ENCODE measurements at regions not wholly inside any gene's neighbourhood (a gene's known extent, or its start where the extent isn't known, plus 50 kb on each side); places are given as distances from the start of the nearest gene placed in this dataset.

DNA sequence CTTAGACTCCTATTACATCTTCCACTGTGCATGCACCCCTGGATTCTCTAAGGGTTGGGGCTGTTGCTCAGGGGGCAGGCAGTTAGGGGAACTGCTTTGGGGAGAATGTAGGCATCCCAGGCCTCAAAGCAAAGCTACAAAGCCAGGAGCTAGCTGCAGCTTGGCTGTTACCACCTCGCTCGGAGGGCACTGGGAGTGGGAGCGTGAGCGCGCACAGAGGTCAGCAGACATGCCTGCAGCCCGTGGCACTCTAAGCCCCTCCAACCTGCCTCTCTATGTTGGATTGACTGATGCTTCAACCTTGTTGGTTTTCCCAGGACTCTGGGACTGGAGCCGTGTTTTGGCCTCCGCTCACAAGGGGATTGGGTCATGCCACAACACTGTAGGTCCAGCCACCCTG, 69.8 kb downstream of the CPN2 start:
- H3K36me3 ChIP-seq (replicated peaks in 1 of 2; ENCODE audit: control insufficient read depth in 1 of 2, insufficient read depth in 2 of 2, low read length in 2 of 2): no peaks in the 10 kb centered on the region
- Mint-ChIP-seq H3K36me3 (no peaks in the 10 kb centered on the region), H3K9me3 (peaks cover 0 to 1% (median 0%) of the 10 kb centered on the region in 7 donors), H3K4me1 (no peaks in the 10 kb centered on the region), H3K4me3 (no peak overlapping the region), H3K27ac (no peak overlapping the region), H3K27me3 (ENCODE audit: low read depth in 3 of 3) (peaks cover 1 to 11% (median 6%) of the 10 kb centered on the region in 3 donors)
- H3K27ac ChIP-seq (ENCODE audit: low read depth in 1 of 2, low read length in 2 of 2): no peak overlapping the region
- no peak for DNase-seq
- no peaks in the 10 kb centered on the region for H3K27me3 ChIP-seq (ENCODE audit: control insufficient read depth in 2 of 2, insufficient read depth in 2 of 2, low read length in 2 of 2)
- H3K4me3 ChIP-seq (replicated peaks in 1 of 3; ENCODE audit: low read depth in 2 of 3, low read length in 3 of 3): no peak overlapping the region
- no CpG with 5 or more reads among the region's 8 CpGs for WGBS (ENCODE audit: insufficient coverage)
- TF ChIP-seq, protein P1, sequence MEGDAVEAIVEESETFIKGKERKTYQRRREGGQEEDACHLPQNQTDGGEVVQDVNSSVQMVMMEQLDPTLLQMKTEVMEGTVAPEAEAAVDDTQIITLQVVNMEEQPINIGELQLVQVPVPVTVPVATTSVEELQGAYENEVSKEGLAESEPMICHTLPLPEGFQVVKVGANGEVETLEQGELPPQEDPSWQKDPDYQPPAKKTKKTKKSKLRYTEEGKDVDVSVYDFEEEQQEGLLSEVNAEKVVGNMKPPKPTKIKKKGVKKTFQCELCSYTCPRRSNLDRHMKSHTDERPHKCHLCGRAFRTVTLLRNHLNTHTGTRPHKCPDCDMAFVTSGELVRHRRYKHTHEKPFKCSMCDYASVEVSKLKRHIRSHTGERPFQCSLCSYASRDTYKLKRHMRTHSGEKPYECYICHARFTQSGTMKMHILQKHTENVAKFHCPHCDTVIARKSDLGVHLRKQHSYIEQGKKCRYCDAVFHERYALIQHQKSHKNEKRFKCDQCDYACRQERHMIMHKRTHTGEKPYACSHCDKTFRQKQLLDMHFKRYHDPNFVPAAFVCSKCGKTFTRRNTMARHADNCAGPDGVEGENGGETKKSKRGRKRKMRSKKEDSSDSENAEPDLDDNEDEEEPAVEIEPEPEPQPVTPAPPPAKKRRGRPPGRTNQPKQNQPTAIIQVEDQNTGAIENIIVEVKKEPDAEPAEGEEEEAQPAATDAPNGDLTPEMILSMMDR (IDR thresholded peaks at IDR 0.05): no peak
- H3K9ac ChIP-seq (ENCODE audit: insufficient read depth, low read length, poor library complexity, severe bottlenecking): no peak overlapping the region
- H3K4me1 ChIP-seq (ENCODE audit: control insufficient read depth in 1 of 2, insufficient read depth in 2 of 2, low read length in 2 of 2): no peaks in the 10 kb centered on the region
- H2AFZ ChIP-seq (ENCODE audit: insufficient read depth, low read depth, low read length, poor library complexity, severe bottlenecking): no peak overlapping the region
- no peak overlapping the region for H3K4me2 ChIP-seq (replicated peaks; ENCODE audit: extremely low read depth, low read length, poor library complexity, severe bottlenecking)
- no peaks in the 10 kb centered on the region for H4K20me1 ChIP-seq (ENCODE audit: insufficient read depth, low read length)
- intact Hi-C loops (cut with micrococcal nuclease): no loop called here
- H3K9me3 ChIP-seq (replicated peaks in 1 of 2; ENCODE audit: control insufficient read depth in 1 of 2, insufficient read depth in 1 of 2, low read length in 2 of 2): no peaks in the 10 kb centered on the region
- H3K79me2 ChIP-seq (ENCODE audit: insufficient read depth, low read length): no peaks in the 10 kb centered on the region

DNA sequence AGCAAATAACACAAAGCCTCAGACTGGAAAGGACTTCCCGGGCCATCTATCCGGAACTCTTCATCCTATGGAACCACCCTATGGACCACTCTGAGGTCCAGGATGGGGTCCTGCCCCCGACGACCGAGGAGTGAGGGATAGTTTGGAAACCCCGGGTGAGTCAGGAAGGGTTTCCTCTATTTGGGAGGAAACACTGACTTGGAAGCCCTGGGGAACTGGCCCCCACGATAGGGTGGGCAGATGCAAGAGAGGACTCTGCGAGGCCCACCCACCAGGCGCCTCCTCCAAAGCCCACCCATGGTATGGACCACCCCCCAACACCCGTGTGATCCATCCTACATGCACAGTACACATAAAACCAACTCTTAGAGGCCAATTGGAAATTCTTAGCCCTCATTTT, 69.4 kb downstream of the CPN2 start:
- Mint-ChIP-seq H3K9me3 (peaks cover 0 to 1% (median 0%) of the 10 kb centered on the region in 7 donors), H3K4me3 (no peak overlapping the region), H3K4me1 (no peaks in the 10 kb centered on the region), H3K27ac (no peak overlapping the region), H3K36me3 (no peaks in the 10 kb centered on the region), H3K27me3 (ENCODE audit: low read depth in 3 of 3) (peaks cover 1 to 11% (median 6%) of the 10 kb centered on the region in 3 donors)
- WGBS (ENCODE audit: insufficient coverage): 100% methylated on average over 1 of the region's 10 CpGs
- Histone ChIP-seq H3K4me3 (replicated peaks in 1 of 3; ENCODE audit: low read depth in 2 of 3, low read length in 3 of 3) (no peak overlapping the region), H3K9me3 (replicated peaks in 1 of 2; ENCODE audit: control insufficient read depth in 1 of 2, insufficient read depth in 1 of 2, low read length in 2 of 2) (no peaks in the 10 kb centered on the region), H3K27ac (ENCODE audit: low read depth in 1 of 2, low read length in 2 of 2) (no peak overlapping the region), H2AFZ (ENCODE audit: insufficient read depth, low read depth, low read length, poor library complexity, severe bottlenecking) (no peak overlapping the region), H3K4me1 (ENCODE audit: control insufficient read depth in 1 of 2, insufficient read depth in 2 of 2, low read length in 2 of 2) (no peaks in the 10 kb centered on the region), H4K20me1 (ENCODE audit: insufficient read depth, low read length) (no peaks in the 10 kb centered on the region), H3K9ac (ENCODE audit: insufficient read depth, low read length, poor library complexity, severe bottlenecking) (no peak overlapping the region), H3K36me3 (replicated peaks in 1 of 2; ENCODE audit: control insufficient read depth in 1 of 2, insufficient read depth in 2 of 2, low read length in 2 of 2) (no peaks in the 10 kb centered on the region), H3K27me3 (ENCODE audit: control insufficient read depth in 2 of 2, insufficient read depth in 2 of 2, low read length in 2 of 2) (no peaks in the 10 kb centered on the region), H3K79me2 (ENCODE audit: insufficient read depth, low read length) (no peaks in the 10 kb centered on the region), H3K4me2 (replicated peaks; ENCODE audit: extremely low read depth, low read length, poor library complexity, severe bottlenecking) (no peak overlapping the region)
- TF ChIP-seq, protein P1 (IDR thresholded peaks at IDR 0.05): no peak
- DNase-seq: no peak
- intact Hi-C loops (cut with micrococcal nuclease): no loop called here
